Left forelimb (tissue), 1 donor: ENCODE measurements at regions not wholly inside any gene's neighbourhood (a gene's known extent, or its start where the extent isn't known, plus 50 kb on each side); places are given as distances from the start of the nearest gene placed in this dataset.
"Not testable (repeated sequence)": the region's sequence is repeated elsewhere in the genome, so short reads cannot be mapped to it uniquely, and the experiment has no call there.

Experiments
- DNase-seq: peaks from one replicate; pipeline ENCODE4 v3.0.0-alpha.2; 2018; ENCODE audit warnings: low spot score

- DNase-seq: no peak
These were observed 402.4 kb upstream of the PROX1 start for GRCh38 chr1:213585402-213585801.

- DNase-seq: no peak
These were observed 401.7 kb upstream of the PROX1 start for GRCh38 chr1:213585959-213586586.

GRCh38 chr1:213586587-213586972, 401.2 kb upstream of the PROX1 start:
- DNase-seq: no peak

DNA sequence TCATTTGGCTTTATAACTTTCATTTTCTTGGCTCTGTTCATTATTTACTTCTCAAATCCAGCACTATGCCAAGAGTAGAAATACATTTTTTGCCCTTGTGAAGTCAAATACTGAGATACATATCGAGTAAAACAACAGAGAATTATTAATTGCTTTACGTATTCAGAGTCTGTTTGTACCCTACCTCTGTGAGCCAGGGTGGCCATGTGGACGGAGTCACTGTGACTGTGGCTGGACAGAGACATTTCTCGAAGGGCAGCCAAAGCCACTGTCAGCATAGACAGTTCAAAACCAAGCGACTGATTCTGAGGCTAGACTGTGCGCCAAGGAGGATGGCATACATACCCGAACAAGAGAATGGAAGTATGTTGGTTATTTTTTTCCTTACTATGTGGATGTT, 391.0 kb upstream of the PROX1 start:
- DNase-seq: no peak

GRCh38 chr1:213598263-213598662, 389.5 kb upstream of the PROX1 start:
- no peak for DNase-seq

DNA sequence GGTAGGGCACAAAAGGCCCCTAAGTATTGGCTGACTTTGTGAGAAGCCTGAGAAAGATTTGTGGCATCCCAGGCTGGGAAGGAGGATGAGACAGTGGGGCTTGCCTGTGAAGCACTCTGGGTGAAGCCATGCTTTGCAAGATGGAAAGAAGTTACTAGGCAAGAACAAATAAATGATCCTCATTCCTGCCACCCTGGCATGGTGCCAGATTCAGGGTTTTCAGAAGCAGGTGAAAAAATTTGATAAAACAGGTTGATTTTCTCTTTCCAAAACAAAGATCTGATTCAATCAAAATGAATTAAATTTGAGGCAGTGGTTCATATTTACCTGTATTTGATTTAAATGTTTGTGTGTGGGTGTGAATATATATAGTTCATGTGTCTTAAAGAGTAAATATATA, 386.9 kb upstream of the PROX1 start:
- DNase-seq: no peak

- DNase-seq: not testable (repeated sequence)
These were observed 386.1 kb upstream of the PROX1 start for GRCh38 chr1:213601705-213602104.

- DNase-seq: no peak
These were observed 384.8 kb upstream of the PROX1 start for GRCh38 chr1:213602796-213603486.

DNA sequence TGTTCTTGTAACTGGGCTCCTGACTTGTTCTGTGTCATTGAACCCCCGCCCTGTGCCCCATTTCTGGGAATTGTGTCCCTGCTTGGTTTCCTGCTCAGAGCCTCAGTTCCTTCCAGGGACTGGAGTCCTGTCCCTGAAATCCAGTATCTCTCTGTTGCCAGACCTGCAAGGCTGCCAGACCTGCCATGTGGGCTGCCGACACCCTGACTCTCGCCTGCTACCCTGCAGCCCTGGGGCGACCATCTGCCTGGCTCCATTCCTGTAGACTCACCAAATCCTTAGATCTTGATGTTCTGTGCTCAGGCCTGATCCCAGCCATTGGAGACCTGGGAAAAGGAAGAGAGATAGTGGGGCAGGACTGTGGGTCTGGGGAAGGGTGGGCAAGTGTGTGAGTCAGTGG, 383.3 kb upstream of the PROX1 start:
- DNase-seq: no peak

GRCh38 chr1:213605732-213606131, 382.0 kb upstream of the PROX1 start:
- no peak for DNase-seq

DNA sequence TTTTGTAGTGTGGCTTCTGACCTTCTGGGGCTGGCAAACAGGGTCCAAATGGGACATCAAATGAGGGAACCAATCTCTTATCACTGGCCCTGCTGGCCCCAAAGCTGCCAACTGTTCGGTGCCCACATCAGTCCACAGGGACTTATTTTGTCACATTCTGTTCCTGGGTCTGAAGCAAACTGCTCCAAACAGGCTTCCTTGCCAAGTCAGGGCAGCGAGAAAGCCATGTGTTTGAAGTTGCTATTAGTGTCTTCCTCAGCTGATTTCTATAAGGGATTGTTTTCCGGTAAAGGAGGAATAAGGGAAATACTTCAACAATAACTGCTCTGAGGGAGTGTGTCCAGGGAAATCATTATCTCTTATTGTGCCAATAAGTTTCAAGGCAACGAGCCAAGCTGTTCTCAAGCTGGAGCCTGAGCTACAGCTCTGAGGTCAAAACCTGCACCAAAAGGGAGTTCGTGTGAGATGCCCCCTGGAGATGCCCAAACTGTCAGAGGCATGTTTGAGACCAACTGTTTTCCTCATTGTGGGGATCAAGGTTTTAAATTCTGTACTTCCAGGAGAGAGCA, 381.4 kb upstream of the PROX1 start:
- no peak for DNase-seq

- DNase-seq: no peak
These were observed 374.2 kb upstream of the PROX1 start for GRCh38 chr1:213613549-213613948.

- DNase-seq: no peak
These were observed 372.4 kb upstream of the PROX1 start for GRCh38 chr1:213615226-213615916.

GRCh38 chr1:213617133-213617532, 370.6 kb upstream of the PROX1 start:
- DNase-seq: no peak

- no peak for DNase-seq
These were observed 369.7 kb upstream of the PROX1 start for GRCh38 chr1:213618094-213618493.

GRCh38 chr1:213619026-213619425, 368.7 kb upstream of the PROX1 start:
- DNase-seq: no peak

DNA sequence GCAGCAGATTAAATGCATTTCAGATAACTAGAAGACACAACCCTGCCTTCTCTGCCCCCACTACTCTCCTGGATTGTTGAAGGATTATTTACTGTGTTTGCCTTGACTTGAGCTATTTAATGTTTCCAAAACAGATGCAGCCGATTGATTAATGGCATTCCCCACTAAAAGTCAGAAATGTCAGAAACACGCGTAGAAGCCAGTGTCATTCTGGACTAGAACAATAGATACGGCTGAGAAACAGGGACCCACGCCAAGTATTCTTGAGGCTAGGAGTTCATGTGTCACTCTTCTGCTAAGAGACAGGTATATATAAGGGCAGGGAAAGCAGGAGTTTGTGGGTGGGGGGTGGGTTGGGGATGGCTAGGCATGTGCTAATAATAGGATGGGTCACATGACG, 366.7 kb upstream of the PROX1 start:
- DNase-seq: no peak

DNA sequence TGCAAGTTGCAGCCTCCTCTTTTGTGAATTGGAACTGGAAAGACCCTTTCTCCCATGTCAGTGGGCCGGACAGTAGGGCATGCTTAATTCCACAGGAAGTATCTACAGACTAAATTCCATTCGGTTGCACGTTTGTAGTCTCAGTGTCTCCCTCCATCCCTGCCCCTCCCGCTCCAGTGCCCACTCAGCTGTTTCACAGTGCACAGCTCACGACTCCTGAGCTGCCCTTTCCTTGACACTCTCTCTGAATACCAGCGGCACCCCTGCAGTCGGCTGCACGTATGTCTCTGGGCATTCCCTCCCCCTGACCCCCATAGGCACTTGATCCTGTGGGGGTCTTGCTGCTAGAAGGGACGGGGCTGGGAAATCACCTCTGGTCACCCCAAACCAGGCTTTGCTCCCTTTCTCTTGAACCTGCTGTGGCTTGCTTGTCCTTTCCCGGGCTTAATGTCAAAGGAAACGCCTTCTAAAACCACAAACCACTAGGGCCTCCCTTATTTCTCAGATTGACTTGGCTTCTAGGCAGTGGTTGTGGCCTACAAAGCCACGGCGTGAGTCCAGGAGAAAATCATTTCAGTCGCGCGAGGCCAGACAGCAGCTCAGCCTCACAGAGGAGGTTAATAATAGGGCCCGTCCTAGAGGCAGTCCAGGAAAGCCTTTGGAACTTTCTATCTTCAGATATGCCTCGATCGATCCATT, 365.3 kb upstream of the PROX1 start:
- DNase-seq: no peak

DNA sequence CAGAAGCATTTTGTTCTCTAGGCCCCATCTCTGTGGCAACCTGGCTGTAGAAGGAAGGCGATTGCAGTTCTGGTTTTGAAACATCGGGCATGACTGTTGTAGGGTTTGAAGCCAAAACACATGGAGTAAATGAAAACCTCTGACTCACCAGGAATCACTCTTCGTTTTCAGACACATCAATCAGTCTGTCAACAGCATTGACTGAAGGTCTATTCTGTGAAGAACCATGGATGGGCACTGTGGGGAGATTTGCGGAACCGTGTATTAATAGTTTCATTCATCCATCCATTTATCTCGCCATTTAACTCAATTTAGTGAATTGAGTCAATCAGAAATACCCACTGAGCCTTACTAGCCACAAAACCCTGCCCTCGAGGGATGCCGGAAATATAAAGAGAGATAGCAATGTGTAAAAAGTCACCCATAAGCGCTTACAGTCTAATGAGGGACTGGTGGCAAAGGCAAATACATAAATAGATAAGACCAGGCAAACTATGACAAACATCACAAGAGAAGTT, 364.6 kb upstream of the PROX1 start:
- no peak for DNase-seq

DNA sequence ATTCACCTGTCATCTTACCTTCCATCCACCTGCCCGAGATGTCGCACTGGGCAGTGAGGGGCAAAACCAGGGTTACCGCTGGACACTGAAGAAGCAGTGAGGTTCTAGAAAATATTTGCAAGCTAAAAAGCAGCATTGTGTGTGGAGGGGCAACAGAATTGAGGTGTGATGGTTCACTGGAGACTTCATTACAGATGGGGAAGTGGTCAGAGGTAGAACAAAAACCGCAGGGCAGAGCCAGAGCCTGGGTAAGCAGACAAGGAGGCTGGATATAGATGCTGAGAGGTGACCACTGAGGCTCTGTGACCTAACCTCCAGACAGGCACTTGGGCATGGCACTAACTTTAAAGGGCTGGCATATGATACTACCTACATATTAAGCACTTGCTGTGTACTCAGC, 363.9 kb upstream of the PROX1 start:
- no peak for DNase-seq

DNA sequence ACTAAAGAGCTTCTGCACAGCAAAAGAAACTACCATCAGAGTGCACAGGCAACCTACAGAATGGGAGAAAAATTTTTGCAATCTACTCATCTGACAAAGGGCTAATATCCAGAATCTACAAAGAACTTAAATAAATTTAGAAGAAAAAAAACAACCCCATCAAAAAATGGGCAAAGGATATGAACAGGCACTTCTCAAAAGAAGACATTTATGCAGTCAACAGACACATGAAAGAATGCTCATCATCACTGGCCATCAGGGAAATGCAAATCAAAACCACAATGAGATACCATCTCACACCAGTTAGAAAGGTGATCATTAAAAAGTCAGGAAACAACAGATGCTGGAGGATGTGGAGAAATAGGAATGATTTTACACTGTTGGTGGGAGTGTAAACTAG, 351.0 kb upstream of the PROX1 start:
- not testable (repeated sequence) for DNase-seq

DNA sequence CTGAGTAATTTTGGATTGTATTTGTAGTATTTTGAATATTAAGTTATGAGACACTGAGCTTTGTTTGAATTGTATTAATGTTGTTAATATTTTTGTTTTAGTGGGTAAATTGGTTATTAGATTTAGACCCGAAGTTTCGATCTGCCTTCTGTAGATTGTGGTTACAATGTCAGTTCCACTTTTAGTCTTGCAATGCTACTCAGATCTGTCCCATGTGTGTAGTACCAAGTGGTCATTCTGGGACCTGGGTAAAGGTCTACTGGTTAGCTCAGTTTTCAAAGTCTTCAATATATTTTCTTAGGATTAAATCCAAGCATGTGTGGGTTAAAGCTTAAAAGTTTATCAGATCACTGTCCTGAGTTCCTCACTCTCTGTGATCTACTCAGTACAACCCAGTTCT, 346.5 kb upstream of the PROX1 start:
- no peak for DNase-seq
